IMR-90 (cell line): ENCODE measurements at regions not wholly inside any gene's neighbourhood (a gene's known extent, or its start where the extent isn't known, plus 50 kb on each side); places are given as distances from the start of the nearest gene placed in this dataset.

Source experiments
- ATAC-seq: fragments of 200-7000 bp; cut with Tn5 transposase; 2 replicates; pipeline ENCODE4 v1.9.1; 2020; ENCODE audit warnings: low read depth, mild to moderate bottlenecking, moderate library complexity
- BruUV-seq: library from RNA; stranded (reverse); fragments of 400-500 nt; replicated peaks from 2 replicates; lab custom pipeline; 2021; lab: Mats Ljungman, UMichigan
- CTCF ChIA-PET: fragments of 300-600 bp; formaldehyde crosslinking; extraction: SDS; loops from one replicate; lab custom pipeline; 2021; ENCODE audit warnings: antibody characterized with exemption; lab: Yijun Ruan, JAX
- POLR2A ChIA-PET: fragments of 300-600 bp; sonication (Branson Sonifier 250); formaldehyde crosslinking; loops from one replicate; lab custom pipeline; 2022; ENCODE audit warnings: antibody characterized with exemption; ENCODE audit not compliant: unreplicated experiment; lab: Charles Lee
- DNase-seq: peaks from one replicate; pipeline ENCODE4 v3.0.0; 2013
- H2AFZ ChIP-seq: replicated peaks from 2 replicates; pipeline ENCODE3; 2013; ENCODE audit warnings: low read length, mild to moderate bottlenecking; ENCODE audit not compliant: poor library complexity
- H2AK5ac ChIP-seq: 2 replicates; pipeline ENCODE4 v1.6.1; 2013; ENCODE audit warnings: low read depth, low read length, inconsistent platforms
- H2AK9ac ChIP-seq: replicated peaks from 2 replicates; pipeline ENCODE3; 2013; ENCODE audit warnings: mild to moderate bottlenecking, low read depth, low read length, moderate library complexity; ENCODE audit not compliant: poor library complexity
- H2BK120ac ChIP-seq: 2 replicates; pipeline ENCODE4 v1.6.1; 2013; ENCODE audit warnings: low read depth, low read length, inconsistent platforms
- H2BK15ac ChIP-seq: 3 replicates; pipeline ENCODE4 v1.6.1; 2013; ENCODE audit warnings: low read depth, low read length, inconsistent platforms
- H2BK20ac ChIP-seq: 2 replicates; pipeline ENCODE4 v1.6.1; 2013; ENCODE audit warnings: low read depth, mild to moderate bottlenecking, inconsistent platforms, low read length, moderate library complexity
- H2BK5ac ChIP-seq: 2 replicates; pipeline ENCODE4 v1.6.1; 2013; ENCODE audit warnings: mild to moderate bottlenecking, low read depth, low read length, inconsistent platforms; ENCODE audit not compliant: poor library complexity, severe bottlenecking
- H3K14ac ChIP-seq: replicated peaks from 2 replicates; pipeline ENCODE4 v1.6.1; 2013; ENCODE audit warnings: low read depth, low read length, inconsistent platforms
- H3K18ac ChIP-seq: 2 replicates; pipeline ENCODE4 v1.6.1; 2013; ENCODE audit warnings: low read depth, low read length, control low read depth
- H3K23ac ChIP-seq: 2 replicates; pipeline ENCODE4 v1.6.1; 2013; ENCODE audit warnings: low read depth, low read length, inconsistent platforms
- H3K27ac ChIP-seq: 2 replicates; pipeline ENCODE4 v1.5.1; 2013; ENCODE audit warnings: mild to moderate bottlenecking, control low read depth, low read length; ENCODE audit not compliant: insufficient read depth
- H3K27me3 ChIP-seq: 2 replicates; pipeline ENCODE4 v1.6.1; 2013; ENCODE audit warnings: low read length; ENCODE audit not compliant: control insufficient read depth, insufficient read depth
- H3K36me3 ChIP-seq: 2 replicates; pipeline ENCODE4 v1.6.1; 2013; ENCODE audit warnings: low read length, mixed read lengths; ENCODE audit not compliant: control insufficient read depth, insufficient read depth
- H3K4ac ChIP-seq: 2 replicates; pipeline ENCODE4 v1.6.1; 2013; ENCODE audit warnings: low read depth, low read length, inconsistent platforms
- H3K4me1 ChIP-seq: 2 replicates; pipeline ENCODE4 v1.6.1; 2013; ENCODE audit warnings: low read length, mixed read lengths; ENCODE audit not compliant: control insufficient read depth, insufficient read depth
- H3K4me2 ChIP-seq: 2 replicates; pipeline ENCODE4 v1.6.1; 2013; ENCODE audit warnings: low read depth, mild to moderate bottlenecking, control low read depth, low read length, moderate library complexity
- H3K4me3 ChIP-seq: 2 replicates; pipeline ENCODE4 v1.5.1; 2013; ENCODE audit warnings: low read depth, mild to moderate bottlenecking, control low read depth, low read length, moderate library complexity; ENCODE audit not compliant: insufficient read depth
- H3K56ac ChIP-seq: 2 replicates; pipeline ENCODE4 v1.6.1; 2013; ENCODE audit warnings: low read length, inconsistent platforms; ENCODE audit not compliant: insufficient read depth; ENCODE audit errors: extremely low read depth
- H3K79me1 ChIP-seq, 2 experiments: 2 replicates each; pipeline ENCODE4 v1.6.1; 2013; ENCODE audit warnings: low read length in 2 of 2, inconsistent platforms in 1 of 2, low read depth in 1 of 2
- H3K9ac ChIP-seq: 2 replicates; pipeline ENCODE4 v1.6.1; 2013; ENCODE audit warnings: low read depth, low read length, control low read depth
- H3K9me1 ChIP-seq: 2 replicates; pipeline ENCODE4 v1.6.1; 2013; ENCODE audit warnings: low read length, inconsistent platforms; ENCODE audit not compliant: insufficient read depth
- H3K9me3 ChIP-seq: 2 replicates; pipeline ENCODE4 v1.6.1; 2013; ENCODE audit warnings: low read length; ENCODE audit not compliant: control insufficient read depth, insufficient read depth
- H4K20me1 ChIP-seq: 2 replicates; pipeline ENCODE4 v1.6.1; 2013; ENCODE audit warnings: low read length, inconsistent platforms; ENCODE audit not compliant: insufficient read depth
- H4K5ac ChIP-seq: 2 replicates; pipeline ENCODE4 v1.6.1; 2013; ENCODE audit warnings: mild to moderate bottlenecking, low read depth, low read length, control low read depth
- H4K8ac ChIP-seq, 2 experiments: 2 replicates each; pipeline ENCODE4 v1.6.1; 2013; ENCODE audit warnings: low read depth in 2 of 2, low read length in 2 of 2, control low read depth in 1 of 2, inconsistent platforms in 1 of 2
- H4K91ac ChIP-seq: 2 replicates; pipeline ENCODE4 v1.6.1; 2013; ENCODE audit warnings: low read depth, low read length, inconsistent platforms; ENCODE audit not compliant: insufficient read depth
- CEBPB ChIP-seq: IDR thresholded peaks from 2 replicates; pipeline ENCODE4 v1.6.1; 2012; ENCODE audit warnings: low read depth, low read length, improper control_type of control experiment
- SMC3 ChIP-seq: fragments of 150-350 bp; IDR thresholded peaks from 2 replicates; pipeline ENCODE4 v1.6.1; 2016; ENCODE audit warnings: low read depth, mild to moderate bottlenecking, antibody characterized with exemption, low read length, moderate library complexity
- WGBS, 2 experiments: methylation state at CpG; one replicate each; pipeline versions ENCODE4 v1.1.5 to v1.1.7; 2013; ENCODE audit warnings: missing lambda C conversion rate in 2 of 2; ENCODE audit not compliant: insufficient read length in 1 of 2; ENCODE audit errors: extremely low coverage in 2 of 2; 5-methylcytosine and 5-hydroxymethylcytosine counted together
- dilution Hi-C: fragments of 300-500 bp; cut with HindIII; formaldehyde crosslinking; loops from one replicate; pipeline ENCODE4 v1.14.3; 2018; ENCODE audit warnings: low sequenced_read_pairs; ENCODE audit not compliant: unreplicated experiment
- in situ Hi-C: fragments of 300-500 bp; cut with MboI; formaldehyde crosslinking; loops from 3 replicates; pipeline ENCODE4 v1.14.3; 2019; ENCODE audit warnings: low sequenced_read_pairs, inconsistent platforms, mixed read lengths
- intact Hi-C: fragments of 100-400 bp; cut with micrococcal nuclease; formaldehyde crosslinking; loops from 2 replicates; pipeline ENCODE4 v1.10.0; 2022

DNA sequence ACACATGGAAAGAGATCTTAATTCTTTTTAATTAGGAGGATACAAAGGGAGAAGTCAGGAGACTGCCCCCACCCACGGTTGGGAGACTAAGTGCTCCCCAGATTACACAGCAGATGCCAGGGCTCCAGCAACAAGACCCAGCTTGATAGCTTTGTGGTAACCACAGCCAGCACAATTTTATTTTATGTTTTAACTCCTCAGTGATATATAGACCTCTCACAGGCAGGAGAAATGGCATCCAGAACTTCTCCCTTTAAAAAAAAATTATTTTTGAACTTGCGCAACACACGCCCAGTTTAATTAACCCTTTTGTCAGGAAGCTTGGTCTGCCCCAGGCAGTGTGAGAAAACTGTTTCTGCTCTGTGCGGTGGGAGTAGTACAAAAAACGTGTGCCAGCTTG is 62.6 kb upstream of the ACOT11 start:
- H3K14ac ChIP-seq = no peak overlapping the region
- H3K9me1 ChIP-seq = no peaks in the 10 kb centered on the region
- no peak overlapping the region for H2BK15ac ChIP-seq
- no peak overlapping the region for H4K8ac ChIP-seq
- H2BK120ac ChIP-seq = no peak overlapping the region
- BruUV-seq = no TSS peak
- no peak overlapping the region for H2AK9ac ChIP-seq
- H3K56ac ChIP-seq = no peak overlapping the region
- no CpG with 5 or more reads among the region's 5 CpGs for WGBS, 2 experiments
- ATAC-seq (no peak), DNase-seq (no peak)
- H4K20me1 ChIP-seq = no peaks in the 10 kb centered on the region
- no peak overlapping the region for H3K18ac ChIP-seq
- H3K4me3 ChIP-seq = no peak overlapping the region
- CTCF ChIA-PET = no interaction called here
- H3K4me2 ChIP-seq = no peak overlapping the region
- intact Hi-C loops = loop anchor here (5.0 kb wide), 2 partner anchors 233 to 608 kb away; no protein-coding TSS in a partner anchor
- no peaks in the 10 kb centered on the region for H3K79me1 ChIP-seq
- dilution Hi-C loops = no loop called here
- H2AFZ ChIP-seq = no peak overlapping the region
- H4K5ac ChIP-seq = no peak overlapping the region
- no peak overlapping the region for H2BK20ac ChIP-seq
- POLR2A ChIA-PET = interaction anchor here (0.6 kb wide), 1 partner anchor 14 kb away, joined by 8 read pairs; no protein-coding TSS in a partner anchor
- peaks cover 16% of the 10 kb centered on the region for H3K4me1 ChIP-seq
- H2BK5ac ChIP-seq = no peak overlapping the region
- H3K27me3 ChIP-seq = no peaks in the 10 kb centered on the region
- no peak overlapping the region for H3K27ac ChIP-seq
- no peak overlapping the region for H4K91ac ChIP-seq
- no peaks in the 10 kb centered on the region for H3K36me3 ChIP-seq
- no peak overlapping the region for H3K4ac ChIP-seq
- TF ChIP-seq CEBPB = peak; percentile 86
- no peak for TF ChIP-seq SMC3
- no peak overlapping the region for H2AK5ac ChIP-seq
- no peaks in the 10 kb centered on the region for H3K9me3 ChIP-seq
- in situ Hi-C loops = loop anchor here (5.0 to 25.0 kb wide), 3 partner anchors 78 to 623 kb away; partner anchors contain the start of gene SSBP3
- H3K23ac ChIP-seq = no peak overlapping the region
- H3K9ac ChIP-seq = no peak overlapping the region
